SK-MEL-5 (cell line): ENCODE measurements at regions not wholly inside any gene's neighbourhood (a gene's known extent, or its start where the extent isn't known, plus 50 kb on each side); places are given as distances from the start of the nearest gene placed in this dataset.

Experiments
- DNase-seq: peaks from one replicate; pipeline ENCODE4 v3.0.0-alpha.2; 2016; ENCODE audit warnings: low read depth, low spot score
- in situ Hi-C: cut with HindIII; loops from 2 replicates; pipeline ENCODE4 v1.10.0; 2016; ENCODE audit warnings: low sequenced_read_pairs, high pct_unique_total_duplicates, low pct_unique_long_range_greater_than_20kb

GRCh38 chr3:118705487-118706219 is 329.0 kb downstream of the IGSF11 start:
- DNase-seq = no peak
- in situ Hi-C loops = no loop called here

- in situ Hi-C loops = no loop called here
- no peak for DNase-seq
Measured at GRCh38 chr3:118707991-118708390, 326.7 kb downstream of the IGSF11 start.

GRCh38 chr3:118710532-118710931 is 324.1 kb downstream of the IGSF11 start:
- DNase-seq = no peak
- in situ Hi-C loops = no loop called here

- in situ Hi-C loops = no loop called here
Measured at GRCh38 chr3:118713502-118714207, 321.0 kb downstream of the IGSF11 start.

GRCh38 chr3:118714800-118715199 is 319.8 kb downstream of the IGSF11 start:
- in situ Hi-C loops = no loop called here
- DNase-seq = no peak

More at GRCh38 chr3:118713502-118714207, 321.0 kb downstream of the IGSF11 start:
- DNase-seq = no peak

GRCh38 chr3:118729546-118729945 is 305.1 kb downstream of the IGSF11 start:
- in situ Hi-C loops = no loop called here
- DNase-seq = no peak

GRCh38 chr3:118734664-118735063 is 300.0 kb downstream of the IGSF11 start:
- in situ Hi-C loops = no loop called here
- DNase-seq = no peak

GRCh38 chr3:118736107-118736506 is 298.5 kb downstream of the IGSF11 start:
- in situ Hi-C loops = no loop called here
- DNase-seq = no peak

GRCh38 chr3:118740722-118741290 is 293.8 kb downstream of the IGSF11 start:
- DNase-seq = no peak
- in situ Hi-C loops = no loop called here

- in situ Hi-C loops = no loop called here
- no peak for DNase-seq
Measured at GRCh38 chr3:118742760-118743159, 291.9 kb downstream of the IGSF11 start.

- DNase-seq = no peak
- in situ Hi-C loops = no loop called here
Measured at GRCh38 chr3:118744186-118744585, 290.5 kb downstream of the IGSF11 start.

GRCh38 chr3:118754406-118755252 is 280.0 kb downstream of the IGSF11 start:
- no peak for DNase-seq
- in situ Hi-C loops = no loop called here

- in situ Hi-C loops = no loop called here
- DNase-seq = no peak
Measured at GRCh38 chr3:118755253-118755801, 279.3 kb downstream of the IGSF11 start.

- DNase-seq = no peak
- in situ Hi-C loops = no loop called here
Measured at GRCh38 chr3:118760585-118761290, 273.9 kb downstream of the IGSF11 start.

GRCh38 chr3:118761291-118761606 is 273.4 kb downstream of the IGSF11 start:
- no peak for DNase-seq
- in situ Hi-C loops = no loop called here

- in situ Hi-C loops = no loop called here
Measured at GRCh38 chr3:118765636-118766305, 268.9 kb downstream of the IGSF11 start.

GRCh38 chr3:118766306-118766669 is 268.4 kb downstream of the IGSF11 start:
- DNase-seq = no peak
- in situ Hi-C loops = no loop called here

More at GRCh38 chr3:118765636-118766305, 268.9 kb downstream of the IGSF11 start:
- no peak for DNase-seq
